HG03378 (cell line): ENCODE measurements at regions not wholly inside any gene's neighbourhood (a gene's known extent, or its start where the extent isn't known, plus 50 kb on each side); places are given as distances from the start of the nearest gene placed in this dataset.
"Not testable (repeated sequence)": the region's sequence is repeated elsewhere in the genome, so short reads cannot be mapped to it uniquely, and the experiment has no call there.

Experiments used
- ATAC-seq: cut with Tn5 transposase; IDR thresholded peaks from one replicate; pipeline ENCODE4 v1.9.1; 2021; ENCODE audit warnings: mild to moderate bottlenecking, moderate library complexity; ENCODE audit not compliant: unreplicated experiment

DNA sequence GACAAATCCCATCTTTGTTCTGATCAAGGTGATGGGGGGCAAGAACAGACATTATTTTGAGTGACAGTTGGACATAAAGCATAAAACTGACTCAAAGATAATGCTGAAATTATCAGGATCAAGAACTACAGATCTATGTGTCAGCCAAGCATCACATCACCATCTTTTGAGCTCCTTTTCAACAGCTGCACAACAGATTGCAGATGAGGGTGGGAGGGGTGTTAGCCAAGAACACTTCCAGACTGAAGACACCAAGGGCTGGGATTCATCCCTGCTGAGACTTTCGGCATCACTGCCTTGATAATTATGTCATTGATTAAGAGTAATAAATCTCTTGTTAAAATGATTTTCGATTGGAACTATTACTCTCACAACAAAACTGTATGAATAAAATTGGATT is 191.5 kb upstream of the NETO1 start:
- ATAC-seq: no peak

GRCh38 chr18:73047688-73048087 is 179.9 kb upstream of the NETO1 start:
- no peak for ATAC-seq

DNA sequence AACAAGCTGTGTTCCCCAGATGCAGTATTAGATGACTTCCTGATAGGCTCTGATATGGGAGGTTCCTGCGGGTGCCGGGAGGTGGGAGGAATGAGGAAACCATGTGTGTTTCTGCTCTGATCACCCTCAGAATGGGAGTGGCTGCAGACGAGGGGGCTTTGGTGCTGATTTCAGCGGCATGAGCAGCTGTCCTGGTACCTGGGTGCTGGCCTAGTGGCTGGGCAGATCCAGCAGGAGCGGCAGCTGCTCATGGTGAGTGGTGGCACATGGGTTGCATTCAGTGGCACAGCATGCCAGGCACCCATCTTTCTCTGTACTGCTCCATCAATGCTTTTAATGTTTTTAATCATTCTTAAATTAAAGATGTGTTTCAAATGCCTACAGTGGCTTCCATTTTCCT is 177.2 kb upstream of the NETO1 start:
- ATAC-seq: no peak

DNA sequence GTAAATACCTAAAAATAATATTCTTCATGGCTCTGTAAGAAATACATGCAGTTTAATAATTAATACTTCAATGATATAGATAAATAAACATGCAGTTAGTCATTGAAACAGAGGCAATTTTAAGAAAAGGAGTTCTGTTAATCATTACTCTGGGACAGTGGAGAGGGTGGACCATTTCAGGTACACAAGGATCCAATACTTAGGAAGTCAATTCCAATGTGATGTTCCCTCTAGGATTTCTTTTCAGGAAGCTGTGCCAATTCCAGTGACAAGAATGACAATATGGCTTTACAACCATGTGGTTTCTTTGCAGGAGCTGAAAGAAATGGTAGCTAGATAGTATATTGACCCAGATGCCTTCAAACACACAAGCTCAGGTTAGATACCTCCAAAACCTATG is 175.8 kb upstream of the NETO1 start:
- no peak for ATAC-seq

DNA sequence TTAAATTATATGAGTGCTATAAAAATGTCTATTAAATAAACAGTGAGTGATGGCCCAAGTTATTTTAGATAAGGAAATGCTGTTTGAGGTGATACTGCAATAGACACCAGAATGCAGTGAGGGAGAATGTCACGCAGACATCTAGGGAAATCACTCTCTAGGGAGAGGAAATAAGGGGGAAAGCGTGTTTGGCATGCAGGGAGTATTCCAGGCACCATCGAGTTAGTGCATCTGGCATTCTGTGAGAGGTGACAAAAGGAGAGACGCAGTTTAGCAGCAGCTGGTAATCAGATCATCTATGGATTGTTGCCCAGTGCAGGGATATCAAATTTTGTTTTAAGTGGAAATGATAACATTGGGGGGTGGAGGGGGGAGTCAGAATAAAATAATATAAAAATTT is 175.4 kb upstream of the NETO1 start:
- no peak for ATAC-seq

- no peak for ATAC-seq
Measured at GRCh38 chr18:73040247-73040646, 172.5 kb upstream of the NETO1 start.

GRCh38 chr18:73038336-73038735 is 170.5 kb upstream of the NETO1 start:
- ATAC-seq: no peak

DNA sequence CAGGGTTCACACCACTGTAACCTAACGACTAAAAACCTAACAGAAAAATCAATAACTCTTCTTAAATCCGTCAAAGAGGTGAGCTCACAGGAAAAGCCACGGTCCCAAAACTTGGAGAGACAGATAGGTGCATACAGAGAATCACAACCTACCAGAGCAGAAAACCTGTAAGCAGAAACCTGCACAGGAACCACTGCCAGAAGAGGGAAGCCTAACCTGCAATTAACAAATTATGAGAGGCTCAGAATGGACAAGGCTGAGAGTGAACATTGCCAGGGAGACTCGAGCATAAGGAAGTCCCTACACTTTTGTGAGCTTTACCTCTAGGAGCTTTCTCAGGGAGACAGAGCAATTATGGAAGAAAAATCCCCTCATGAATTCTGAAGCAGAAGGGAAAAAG is 156.2 kb upstream of the NETO1 start:
- no peak for ATAC-seq

GRCh38 chr18:73009691-73010090 is 141.9 kb upstream of the NETO1 start:
- no peak for ATAC-seq

GRCh38 chr18:73007915-73008308 is 140.1 kb upstream of the NETO1 start:
- no peak for ATAC-seq

- ATAC-seq: peak; percentile 42
Measured at GRCh38 chr18:73007195-73007914, 139.6 kb upstream of the NETO1 start.

DNA sequence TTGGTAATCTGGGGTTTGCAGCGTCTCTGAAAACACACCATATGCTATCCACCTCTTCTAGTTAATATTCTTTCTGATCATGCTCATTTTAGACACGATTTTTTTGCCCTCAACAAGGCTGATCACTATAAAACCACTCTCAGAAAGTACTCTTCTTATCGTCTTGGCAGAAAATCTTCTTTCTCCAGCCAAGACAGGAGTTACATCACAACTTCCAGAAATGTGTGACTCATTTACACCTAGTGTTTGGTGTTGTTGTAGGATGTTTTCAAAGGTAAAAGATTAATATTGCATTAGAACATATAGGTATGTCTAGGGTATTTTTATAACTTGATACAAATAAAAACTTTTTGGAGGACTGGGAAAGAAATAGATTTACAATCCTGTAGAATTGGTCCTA is 138.5 kb upstream of the NETO1 start:
- ATAC-seq: no peak

DNA sequence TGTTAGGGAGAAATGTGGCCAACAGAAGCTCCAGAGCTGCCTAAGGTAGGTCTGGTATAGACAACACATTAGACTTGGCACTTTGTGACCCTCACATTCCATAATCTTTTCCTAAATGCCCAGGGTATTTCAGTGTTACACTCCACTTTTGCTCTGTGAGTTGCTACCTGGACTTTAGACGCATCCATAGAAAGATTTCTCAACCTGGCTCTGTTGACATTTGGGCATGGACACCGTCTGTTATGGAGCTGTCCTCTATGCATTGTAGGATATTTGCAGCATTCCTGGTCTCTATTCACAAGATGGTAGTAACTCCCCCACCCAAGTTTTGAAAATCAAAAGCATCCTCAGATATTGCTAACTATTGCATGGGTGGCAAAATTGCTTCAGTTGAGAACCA is 136.5 kb upstream of the NETO1 start:
- no peak for ATAC-seq

- no peak for ATAC-seq
Measured at GRCh38 chr18:72999971-73000607, 132.3 kb upstream of the NETO1 start.

GRCh38 chr18:72995558-72995957 is 127.8 kb upstream of the NETO1 start:
- no peak for ATAC-seq

GRCh38 chr18:72993250-72993649 is 125.5 kb upstream of the NETO1 start:
- ATAC-seq: no peak

- ATAC-seq: no peak
Measured at GRCh38 chr18:72991379-72991778, 123.6 kb upstream of the NETO1 start.

DNA sequence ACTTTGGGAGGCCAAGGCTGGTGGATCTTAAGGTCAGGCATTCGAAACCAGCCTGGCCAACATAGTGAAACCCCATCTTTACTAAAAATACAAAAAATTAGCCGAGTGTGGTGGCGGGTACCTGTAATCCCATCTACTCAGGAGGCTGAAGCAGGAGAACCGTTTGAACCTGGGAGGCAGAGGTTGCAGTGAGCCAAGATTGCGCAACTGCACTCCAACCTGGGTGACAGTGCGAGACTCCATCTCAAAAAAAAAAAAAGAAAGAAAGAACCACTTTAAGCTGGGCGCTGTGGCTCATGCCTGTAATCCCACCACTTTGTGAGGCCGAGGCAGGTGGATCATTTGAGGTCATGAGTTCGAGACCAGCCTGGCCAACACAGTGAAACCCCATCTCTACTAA is 119.8 kb upstream of the NETO1 start:
- not testable (repeated sequence) for ATAC-seq

DNA sequence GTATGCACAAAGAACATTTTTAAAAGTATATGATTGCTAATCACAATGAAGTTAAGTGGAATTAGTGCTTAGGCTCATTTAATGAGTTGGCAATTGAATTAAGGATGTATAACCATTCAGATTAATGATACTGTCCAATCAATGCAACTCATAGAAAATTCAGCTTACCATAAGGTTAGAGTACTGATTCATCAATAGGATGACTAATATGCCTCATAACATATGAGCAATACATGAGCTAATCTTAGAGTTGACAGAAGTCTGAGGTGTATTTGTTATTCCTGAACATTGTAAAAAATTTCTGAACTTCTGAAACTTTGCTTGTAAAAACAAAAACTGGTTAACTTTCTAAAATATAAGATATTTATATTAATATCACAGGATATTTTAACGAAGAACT is 118.3 kb upstream of the NETO1 start:
- no peak for ATAC-seq

- peak; percentile 70 for ATAC-seq
Measured at GRCh38 chr18:72985686-72986085, 117.9 kb upstream of the NETO1 start.

- ATAC-seq: no peak
Measured at GRCh38 chr18:72984290-72984689, 116.5 kb upstream of the NETO1 start.

- no peak for ATAC-seq
Measured at GRCh38 chr18:72973841-72974240, 106.1 kb upstream of the NETO1 start.

GRCh38 chr18:72965616-72966015 is 97.8 kb upstream of the NETO1 start:
- no peak for ATAC-seq
